IMR-90 (cell line): ENCODE measurements at regions not wholly inside any gene's neighbourhood (a gene's known extent, or its start where the extent isn't known, plus 50 kb on each side); places are given as distances from the start of the nearest gene placed in this dataset.

Experiments
- ATAC-seq: fragments of 200-7000 bp; cut with Tn5 transposase; 2 replicates; pipeline ENCODE4 v1.9.1; 2020; ENCODE audit warnings: low read depth, mild to moderate bottlenecking, moderate library complexity
- BruUV-seq: library from RNA; stranded (reverse); fragments of 400-500 nt; replicated peaks from 2 replicates; lab custom pipeline; 2021; lab: Mats Ljungman, UMichigan
- CTCF ChIA-PET: fragments of 300-600 bp; formaldehyde crosslinking; extraction: SDS; loops from one replicate; lab custom pipeline; 2021; ENCODE audit warnings: antibody characterized with exemption; lab: Yijun Ruan, JAX
- POLR2A ChIA-PET: fragments of 300-600 bp; sonication (Branson Sonifier 250); formaldehyde crosslinking; loops from one replicate; lab custom pipeline; 2022; ENCODE audit warnings: antibody characterized with exemption; ENCODE audit not compliant: unreplicated experiment; lab: Charles Lee
- DNase-seq: peaks from one replicate; pipeline ENCODE4 v3.0.0; 2013
- H2AFZ ChIP-seq: replicated peaks from 2 replicates; pipeline ENCODE3; 2013; ENCODE audit warnings: low read length, mild to moderate bottlenecking; ENCODE audit not compliant: poor library complexity
- H2AK5ac ChIP-seq: 2 replicates; pipeline ENCODE4 v1.6.1; 2013; ENCODE audit warnings: low read depth, low read length, inconsistent platforms
- H2AK9ac ChIP-seq: replicated peaks from 2 replicates; pipeline ENCODE3; 2013; ENCODE audit warnings: mild to moderate bottlenecking, low read depth, low read length, moderate library complexity; ENCODE audit not compliant: poor library complexity
- H2BK120ac ChIP-seq: 2 replicates; pipeline ENCODE4 v1.6.1; 2013; ENCODE audit warnings: low read depth, low read length, inconsistent platforms
- H2BK15ac ChIP-seq: 3 replicates; pipeline ENCODE4 v1.6.1; 2013; ENCODE audit warnings: low read depth, low read length, inconsistent platforms
- H2BK20ac ChIP-seq: 2 replicates; pipeline ENCODE4 v1.6.1; 2013; ENCODE audit warnings: low read depth, mild to moderate bottlenecking, inconsistent platforms, low read length, moderate library complexity
- H2BK5ac ChIP-seq: 2 replicates; pipeline ENCODE4 v1.6.1; 2013; ENCODE audit warnings: mild to moderate bottlenecking, low read depth, low read length, inconsistent platforms; ENCODE audit not compliant: poor library complexity, severe bottlenecking
- H3K14ac ChIP-seq: replicated peaks from 2 replicates; pipeline ENCODE4 v1.6.1; 2013; ENCODE audit warnings: low read depth, low read length, inconsistent platforms
- H3K18ac ChIP-seq: 2 replicates; pipeline ENCODE4 v1.6.1; 2013; ENCODE audit warnings: low read depth, low read length, control low read depth
- H3K23ac ChIP-seq: 2 replicates; pipeline ENCODE4 v1.6.1; 2013; ENCODE audit warnings: low read depth, low read length, inconsistent platforms
- H3K27ac ChIP-seq: 2 replicates; pipeline ENCODE4 v1.5.1; 2013; ENCODE audit warnings: mild to moderate bottlenecking, control low read depth, low read length; ENCODE audit not compliant: insufficient read depth
- H3K27me3 ChIP-seq: 2 replicates; pipeline ENCODE4 v1.6.1; 2013; ENCODE audit warnings: low read length; ENCODE audit not compliant: control insufficient read depth, insufficient read depth
- H3K36me3 ChIP-seq: 2 replicates; pipeline ENCODE4 v1.6.1; 2013; ENCODE audit warnings: low read length, mixed read lengths; ENCODE audit not compliant: control insufficient read depth, insufficient read depth
- H3K4ac ChIP-seq: 2 replicates; pipeline ENCODE4 v1.6.1; 2013; ENCODE audit warnings: low read depth, low read length, inconsistent platforms
- H3K4me1 ChIP-seq: 2 replicates; pipeline ENCODE4 v1.6.1; 2013; ENCODE audit warnings: low read length, mixed read lengths; ENCODE audit not compliant: control insufficient read depth, insufficient read depth
- H3K4me2 ChIP-seq: 2 replicates; pipeline ENCODE4 v1.6.1; 2013; ENCODE audit warnings: low read depth, mild to moderate bottlenecking, control low read depth, low read length, moderate library complexity
- H3K4me3 ChIP-seq: 2 replicates; pipeline ENCODE4 v1.5.1; 2013; ENCODE audit warnings: low read depth, mild to moderate bottlenecking, control low read depth, low read length, moderate library complexity; ENCODE audit not compliant: insufficient read depth
- H3K56ac ChIP-seq: 2 replicates; pipeline ENCODE4 v1.6.1; 2013; ENCODE audit warnings: low read length, inconsistent platforms; ENCODE audit not compliant: insufficient read depth; ENCODE audit errors: extremely low read depth
- H3K79me1 ChIP-seq, 2 experiments: 2 replicates each; pipeline ENCODE4 v1.6.1; 2013; ENCODE audit warnings: low read length in 2 of 2, inconsistent platforms in 1 of 2, low read depth in 1 of 2
- H3K9ac ChIP-seq: 2 replicates; pipeline ENCODE4 v1.6.1; 2013; ENCODE audit warnings: low read depth, low read length, control low read depth
- H3K9me1 ChIP-seq: 2 replicates; pipeline ENCODE4 v1.6.1; 2013; ENCODE audit warnings: low read length, inconsistent platforms; ENCODE audit not compliant: insufficient read depth
- H3K9me3 ChIP-seq: 2 replicates; pipeline ENCODE4 v1.6.1; 2013; ENCODE audit warnings: low read length; ENCODE audit not compliant: control insufficient read depth, insufficient read depth
- H4K20me1 ChIP-seq: 2 replicates; pipeline ENCODE4 v1.6.1; 2013; ENCODE audit warnings: low read length, inconsistent platforms; ENCODE audit not compliant: insufficient read depth
- H4K5ac ChIP-seq: 2 replicates; pipeline ENCODE4 v1.6.1; 2013; ENCODE audit warnings: mild to moderate bottlenecking, low read depth, low read length, control low read depth
- H4K8ac ChIP-seq, 2 experiments: 2 replicates each; pipeline ENCODE4 v1.6.1; 2013; ENCODE audit warnings: low read depth in 2 of 2, low read length in 2 of 2, control low read depth in 1 of 2, inconsistent platforms in 1 of 2
- H4K91ac ChIP-seq: 2 replicates; pipeline ENCODE4 v1.6.1; 2013; ENCODE audit warnings: low read depth, low read length, inconsistent platforms; ENCODE audit not compliant: insufficient read depth
- CEBPB ChIP-seq: IDR thresholded peaks from 2 replicates; pipeline ENCODE4 v1.6.1; 2012; ENCODE audit warnings: low read depth, low read length, improper control_type of control experiment
- RCOR1 ChIP-seq: IDR thresholded peaks from 2 replicates; pipeline ENCODE4 v1.6.1; 2012; ENCODE audit warnings: mild to moderate bottlenecking, low read length, improper control_type of control experiment; ENCODE audit not compliant: insufficient replicate concordance
- WGBS, 2 experiments: methylation state at CpG; one replicate each; pipeline versions ENCODE4 v1.1.5 to v1.1.7; 2013; ENCODE audit warnings: missing lambda C conversion rate in 2 of 2; ENCODE audit not compliant: insufficient read length in 1 of 2; ENCODE audit errors: extremely low coverage in 2 of 2; 5-methylcytosine and 5-hydroxymethylcytosine counted together
- dilution Hi-C: fragments of 300-500 bp; cut with HindIII; formaldehyde crosslinking; loops from one replicate; pipeline ENCODE4 v1.14.3; 2018; ENCODE audit warnings: low sequenced_read_pairs; ENCODE audit not compliant: unreplicated experiment
- in situ Hi-C: fragments of 300-500 bp; cut with MboI; formaldehyde crosslinking; loops from 3 replicates; pipeline ENCODE4 v1.14.3; 2019; ENCODE audit warnings: low sequenced_read_pairs, inconsistent platforms, mixed read lengths
- intact Hi-C: fragments of 100-400 bp; cut with micrococcal nuclease; formaldehyde crosslinking; loops from 2 replicates; pipeline ENCODE4 v1.10.0; 2022

GRCh38 chr15:29913528-29914135, 91.4 kb upstream of the TJP1 start:
- no peak overlapping the region for H3K56ac ChIP-seq
- peak overlapping the region; percentile 42; the same call in 1 of the 2 replicates for H3K18ac ChIP-seq
- peaks cover 3% of the 10 kb centered on the region; the same call in 1 of the 2 replicates for H4K20me1 ChIP-seq
- H3K9me3 ChIP-seq: peaks cover 11% of the 10 kb centered on the region
- H3K4me1 ChIP-seq: peaks cover 15% of the 10 kb centered on the region
- H3K9ac ChIP-seq: no peak overlapping the region
- H2BK5ac ChIP-seq: peak overlapping the region; percentile 43
- peak; percentile 30; the same call in 1 of the 2 replicates for TF ChIP-seq CEBPB
- TF ChIP-seq RCOR1: no peak
- no peaks in the 10 kb centered on the region for H3K79me1 ChIP-seq
- H3K23ac ChIP-seq: no peak overlapping the region
- intact Hi-C loops: no loop called here
- CTCF ChIA-PET: interaction anchor here (1.4 to 1.8 kb wide), 2 partner anchors 12 to 20 kb away, joined by 5 to 9 read pairs; no protein-coding TSS in a partner anchor
- DNase-seq (peak; percentile 77), ATAC-seq (peak; percentile 60)
- dilution Hi-C loops: no loop called here
- POLR2A ChIA-PET: no interaction called here
- H3K4ac ChIP-seq: no peak overlapping the region
- H4K5ac ChIP-seq: no peak overlapping the region
- in situ Hi-C loops: no loop called here
- no CpG with 5 or more reads among the region's 4 CpGs for WGBS, 2 experiments
- no TSS peak for BruUV-seq
- peaks cover 7% of the 10 kb centered on the region; the same call in 1 of the 2 replicates for H3K9me1 ChIP-seq
- no peak overlapping the region for H2AFZ ChIP-seq
- no peak overlapping the region for H3K4me3 ChIP-seq
- no peaks in the 10 kb centered on the region for H3K27me3 ChIP-seq
- H2AK9ac ChIP-seq: no peak overlapping the region
- H2BK20ac ChIP-seq: no peak overlapping the region
- no peaks in the 10 kb centered on the region for H3K36me3 ChIP-seq
- H4K8ac ChIP-seq: no peak overlapping the region
- H4K91ac ChIP-seq: no peak overlapping the region
- no peak overlapping the region for H3K14ac ChIP-seq
- peak overlapping the region; percentile 0; the same call in 1 of the 2 replicates for H2BK120ac ChIP-seq
- H3K4me2 ChIP-seq: peak overlapping the region; percentile 14; the same call in 1 of the 2 replicates
- no peak overlapping the region for H3K27ac ChIP-seq
- no peak overlapping the region for H2AK5ac ChIP-seq
- no peak overlapping the region for H2BK15ac ChIP-seq
